GM23338 (cell line): ENCODE measurements at regions not wholly inside any gene's neighbourhood (a gene's known extent, or its start where the extent isn't known, plus 50 kb on each side); places are given as distances from the start of the nearest gene placed in this dataset.

ENCODE experiments used
- ATAC-seq: fragments of 200-7000 bp; cut with Tn5 transposase; 3 replicates; pipeline ENCODE4 v1.9.1; 2020
- DNase-seq: peaks from one replicate; pipeline ENCODE4 v3.0.0-alpha.2; 2015; ENCODE audit warnings: low spot score
- H2AFZ ChIP-seq: fragments of 200-600 bp; sonication (generic); 2 replicates; pipeline ENCODE4 v1.8.0; 2016; ENCODE audit warnings: antibody characterized with exemption, mild to moderate bottlenecking, moderate library complexity
- H3F3A ChIP-seq: fragments of 200-600 bp; sonication (generic); replicated peaks from 2 replicates; pipeline ENCODE4 v1.8.0; 2017; ENCODE audit warnings: antibody characterized with exemption, mixed run types, low read depth
- H3K27ac ChIP-seq: fragments of 200-600 bp; sonication (generic); 2 replicates; pipeline ENCODE4 v1.6.1; 2016; ENCODE audit warnings: low read depth
- H3K27me3 ChIP-seq: fragments of 200-600 bp; sonication (generic); 2 replicates; pipeline ENCODE4 v1.8.0; 2016; ENCODE audit warnings: mild to moderate bottlenecking, mixed run types, moderate library complexity; ENCODE audit not compliant: insufficient read depth
- H3K36me3 ChIP-seq: fragments of 200-600 bp; sonication (generic); 2 replicates; pipeline ENCODE4 v1.8.0; 2016; ENCODE audit warnings: mild to moderate bottlenecking; ENCODE audit not compliant: insufficient read depth
- H3K4me1 ChIP-seq: fragments of 200-600 bp; sonication (generic); 2 replicates; pipeline ENCODE4 v1.8.0; 2016; ENCODE audit warnings: mild to moderate bottlenecking, moderate library complexity; ENCODE audit not compliant: insufficient read depth
- H3K4me2 ChIP-seq: fragments of 200-600 bp; sonication (generic); 2 replicates; pipeline ENCODE4 v1.7.1; 2017; ENCODE audit warnings: mixed run types
- H3K4me3 ChIP-seq: fragments of 200-600 bp; sonication (generic); 2 replicates; pipeline ENCODE4 v1.6.1; 2016; ENCODE audit warnings: mixed run types
- H3K79me2 ChIP-seq: fragments of 200-600 bp; sonication (generic); replicated peaks from 2 replicates; pipeline ENCODE4 v1.8.0; 2017; ENCODE audit warnings: mild to moderate bottlenecking; ENCODE audit not compliant: insufficient read depth
- H3K9me2 ChIP-seq: fragments of 200-600 bp; sonication (generic); 2 replicates; pipeline ENCODE4 v1.8.0; 2017; ENCODE audit not compliant: insufficient read depth
- H4K20me1 ChIP-seq: fragments of 200-600 bp; sonication (generic); replicated peaks from 2 replicates; pipeline ENCODE4 v1.8.0; 2017; ENCODE audit warnings: mild to moderate bottlenecking; ENCODE audit not compliant: insufficient read depth
- H3K27ac Mint-ChIP-seq: 2 replicates; pipeline ENCODE4 v1.8.0; 2020; ENCODE audit warnings: inconsistent platforms, mild to moderate bottlenecking, moderate library complexity, mixed read lengths
- H3K27me3 Mint-ChIP-seq: 3 replicates; pipeline ENCODE4 v1.8.0; 2022; ENCODE audit warnings: low read depth, mild to moderate bottlenecking, moderate library complexity, mixed read lengths, inconsistent platforms; ENCODE audit not compliant: insufficient read depth, poor library complexity
- H3K36me3 Mint-ChIP-seq: 3 replicates; pipeline ENCODE4 v1.8.0; 2021; ENCODE audit warnings: low read depth, mild to moderate bottlenecking, inconsistent platforms, moderate library complexity, mixed read lengths
- H3K4me1 Mint-ChIP-seq: 3 replicates; pipeline ENCODE4 v1.8.0; 2020; ENCODE audit warnings: mild to moderate bottlenecking, inconsistent platforms, mixed read lengths
- H3K4me3 Mint-ChIP-seq: 3 replicates; pipeline ENCODE4 v1.8.0; 2021; ENCODE audit warnings: moderate library complexity, mild to moderate bottlenecking, inconsistent platforms, mixed read lengths
- H3K9me3 Mint-ChIP-seq: 3 replicates; pipeline ENCODE4 v1.8.0; 2020; ENCODE audit warnings: moderate library complexity, mild to moderate bottlenecking, inconsistent platforms, mixed read lengths
- CREB1 ChIP-seq: fragments of 250-450 bp; sonication (Bioruptor Pico); IDR thresholded peaks from 2 replicates; pipeline ENCODE4 v1.5.0; 2020; ENCODE audit warnings: low read depth, mild to moderate bottlenecking, moderate library complexity
- ETS1 ChIP-seq: IDR thresholded peaks from 2 replicates; pipeline ENCODE4 v1.6.1; 2016; ENCODE audit warnings: antibody characterized with exemption
- EZH2 ChIP-seq: fragments of 200-600 bp; sonication (generic); IDR thresholded peaks from one replicate; pipeline ENCODE4 v1.8.0; 2017; ENCODE audit warnings: antibody characterized with exemption, mild to moderate bottlenecking, low read depth; ENCODE audit not compliant: unreplicated experiment
- EZH2phosphoT487 ChIP-seq: fragments of 200-600 bp; sonication (generic); IDR thresholded peaks from one replicate; pipeline ENCODE4 v1.8.1; 2018; ENCODE audit warnings: antibody characterized with exemption; ENCODE audit not compliant: unreplicated experiment
- JUNB ChIP-seq: IDR thresholded peaks from one replicate; pipeline ENCODE4 v1.6.1; 2016; ENCODE audit warnings: antibody characterized with exemption; ENCODE audit not compliant: unreplicated experiment
- NANOG ChIP-seq: IDR thresholded peaks from 2 replicates; pipeline ENCODE4 v1.6.1; 2016; ENCODE audit warnings: antibody characterized with exemption, borderline replicate concordance
- POLR2AphosphoS5 ChIP-seq: IDR thresholded peaks from 2 replicates; pipeline ENCODE4 v1.6.1; 2016; ENCODE audit warnings: antibody characterized with exemption, low read depth
- REST ChIP-seq: IDR thresholded peaks from one replicate; pipeline ENCODE4 v1.6.1; 2018; ENCODE audit warnings: antibody characterized with exemption; ENCODE audit not compliant: unreplicated experiment
- STAT1 ChIP-seq: IDR thresholded peaks from one replicate; pipeline ENCODE4 v1.6.1; 2016; ENCODE audit warnings: antibody characterized with exemption; ENCODE audit not compliant: unreplicated experiment
- ZNF114 ChIP-seq: fragments of 250-450 bp; sonication (Bioruptor Pico); IDR thresholded peaks from 2 replicates; pipeline ENCODE4 v1.5.0; 2020; ENCODE audit warnings: mild to moderate bottlenecking, moderate library complexity
- ZNF331 ChIP-seq: fragments of 250-450 bp; sonication (Bioruptor Pico); IDR thresholded peaks from 2 replicates; pipeline ENCODE4 v1.5.0; 2020; ENCODE audit warnings: low read depth, mild to moderate bottlenecking, moderate library complexity
- ZNF462 ChIP-seq: fragments of 250-450 bp; sonication (Bioruptor Pico); IDR thresholded peaks from 2 replicates; pipeline ENCODE4 v1.5.0; 2020; ENCODE audit warnings: mild to moderate bottlenecking, moderate library complexity
- TF ChIP-seq, protein P1 (sequence below), 2 experiments: fragments of 200-600 bp in 1 of 2; sonication (generic) in 1 of 2; conservative IDR thresholded peaks; 2 replicates each; pipeline versions ENCODE4 v1.5.1 to v1.6.1; 2016 to 2017; ENCODE audit warnings: antibody characterized with exemption in 2 of 2, low read depth in 2 of 2, mild to moderate bottlenecking in 2 of 2, moderate library complexity in 1 of 2

DNA sequence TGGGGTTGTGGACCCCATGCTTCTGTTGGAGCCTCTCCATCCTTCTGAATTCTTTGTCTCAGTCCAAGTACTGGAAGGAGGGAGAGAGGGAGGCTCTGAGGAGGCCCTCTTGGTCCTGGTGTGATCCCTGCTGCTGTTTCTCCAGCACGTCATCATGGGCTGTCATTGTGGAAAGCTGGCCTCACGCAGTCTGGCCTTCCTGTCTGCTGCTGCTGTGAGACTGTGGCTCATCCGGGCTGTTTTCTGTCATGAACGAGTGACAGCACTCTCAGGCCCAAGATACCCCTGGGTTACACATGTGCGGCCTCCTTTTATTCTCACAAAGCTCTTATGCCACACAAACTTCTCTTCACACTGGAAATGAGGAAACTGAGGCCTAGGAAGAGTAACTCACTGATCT, 499.3 kb downstream of the CCDC171 start:
- Histone ChIP-seq H3K4me1 (no peaks in the 10 kb centered on the region), H4K20me1 (no peaks in the 10 kb centered on the region), H3K9me2 (peaks cover 6% of the 10 kb centered on the region; the same call in 1 of the 2 replicates), H3F3A (no peaks in the 10 kb centered on the region), H3K27me3 (no peaks in the 10 kb centered on the region), H3K36me3 (no peaks in the 10 kb centered on the region), H2AFZ (no peak overlapping the region), H3K4me2 (no peak overlapping the region), H3K4me3 (no peak overlapping the region), H3K79me2 (no peaks in the 10 kb centered on the region), H3K27ac (no peak overlapping the region)
- no peak overlapping the region for H3K27ac Mint-ChIP-seq
- DNase-seq (no peak), ATAC-seq (no peak)
- H3K4me1 Mint-ChIP-seq = no peaks in the 10 kb centered on the region
- no peak for TF ChIP-seq NANOG
- no peak for TF ChIP-seq ZNF462 (CRISPR knock-in tag)
- no peak for TF ChIP-seq STAT1
- TF ChIP-seq ZNF331 (CRISPR knock-in tag) = no peak
- TF ChIP-seq, protein P1, sequence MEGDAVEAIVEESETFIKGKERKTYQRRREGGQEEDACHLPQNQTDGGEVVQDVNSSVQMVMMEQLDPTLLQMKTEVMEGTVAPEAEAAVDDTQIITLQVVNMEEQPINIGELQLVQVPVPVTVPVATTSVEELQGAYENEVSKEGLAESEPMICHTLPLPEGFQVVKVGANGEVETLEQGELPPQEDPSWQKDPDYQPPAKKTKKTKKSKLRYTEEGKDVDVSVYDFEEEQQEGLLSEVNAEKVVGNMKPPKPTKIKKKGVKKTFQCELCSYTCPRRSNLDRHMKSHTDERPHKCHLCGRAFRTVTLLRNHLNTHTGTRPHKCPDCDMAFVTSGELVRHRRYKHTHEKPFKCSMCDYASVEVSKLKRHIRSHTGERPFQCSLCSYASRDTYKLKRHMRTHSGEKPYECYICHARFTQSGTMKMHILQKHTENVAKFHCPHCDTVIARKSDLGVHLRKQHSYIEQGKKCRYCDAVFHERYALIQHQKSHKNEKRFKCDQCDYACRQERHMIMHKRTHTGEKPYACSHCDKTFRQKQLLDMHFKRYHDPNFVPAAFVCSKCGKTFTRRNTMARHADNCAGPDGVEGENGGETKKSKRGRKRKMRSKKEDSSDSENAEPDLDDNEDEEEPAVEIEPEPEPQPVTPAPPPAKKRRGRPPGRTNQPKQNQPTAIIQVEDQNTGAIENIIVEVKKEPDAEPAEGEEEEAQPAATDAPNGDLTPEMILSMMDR (conservative IDR thresholded peaks at IDR 0.05; ENCODE audit: low read depth in 2 of 2) = no peak
- no peak for TF ChIP-seq ETS1
- TF ChIP-seq ZNF114 (CRISPR knock-in tag) = no peak
- TF ChIP-seq CREB1 (CRISPR knock-in tag) = no peak
- TF ChIP-seq EZH2phosphoT487 = no peak
- TF ChIP-seq JUNB = no peak
- no peak for TF ChIP-seq EZH2
- no peak for TF ChIP-seq REST
- TF ChIP-seq POLR2AphosphoS5 = no peak
- peaks cover 7% of the 10 kb centered on the region for H3K27me3 Mint-ChIP-seq
- H3K4me3 Mint-ChIP-seq = no peak overlapping the region
- H3K9me3 Mint-ChIP-seq = no peaks in the 10 kb centered on the region
- no peaks in the 10 kb centered on the region for H3K36me3 Mint-ChIP-seq
